Activated naive CD4-positive, alpha-beta T cell treated with anti-CD3 and anti-CD28 coated beads, Interleukin-2, amount 50 U/mL, for 72 hours (primary cell): ENCODE measurements at regions not wholly inside any gene's neighbourhood (a gene's known extent, or its start where the extent isn't known, plus 50 kb on each side); places are given as distances from the start of the nearest gene placed in this dataset.
A peak's percentile ranks its signal among the peaks of the same experiment; 100 is the strongest.
"Not testable (repeated sequence)": the region's sequence is repeated elsewhere in the genome, so short reads cannot be mapped to it uniquely, and the experiment has no call there.

Experiments
- ATAC-seq, 2 donors: fragments of 150-1000 bp; cut with Tn5 transposase; 2 replicates each; pipeline ENCODE4 v1.10.0; 2021; ENCODE audit warnings: mild to moderate bottlenecking in 2 of 2, moderate library complexity in 2 of 2
- DNase-seq, 2 donors: peaks; one replicate each; pipeline ENCODE4 v3.0.0; 2021 to 2022; ENCODE audit warnings: low spot score in 2 of 2
- H3K27ac Mint-ChIP-seq, 2 donors: one replicate each; pipeline ENCODE4 v1.8.0; 2022; ENCODE audit warnings: mild to moderate bottlenecking in 2 of 2, mixed read lengths in 2 of 2
- H3K36me3 Mint-ChIP-seq, 2 donors: one replicate each; pipeline ENCODE4 v1.8.0; 2022; ENCODE audit warnings: mixed read lengths in 2 of 2
- H3K9me3 Mint-ChIP-seq, 2 donors: one replicate each; pipeline ENCODE4 v1.8.0; 2022; ENCODE audit warnings: mixed read lengths in 2 of 2

GRCh38 chr1:148388260-148389026 lies 94.7 kb downstream of the PPIAL4G start:
- DNase-seq (peak; percentile 82 to 94), ATAC-seq (peak; percentile 82 to 93)
- Mint-ChIP-seq H3K9me3 (peaks cover 0 to 5% of the 10 kb centered on the region in 2 donors), H3K27ac (peak overlapping the region; percentile 97 to 100), H3K36me3 (no peaks in the 10 kb centered on the region)

- not testable (repeated sequence) for H3K9me3 Mint-ChIP-seq, H3K36me3 Mint-ChIP-seq
- peak in 1 of 2 donors; percentile 22 for DNase-seq
- peak in 1 of 2 donors; percentile 12 for ATAC-seq
- peak overlapping the region; percentile 97 to 100 for H3K27ac Mint-ChIP-seq
These were observed 95.2 kb downstream of the PPIAL4G start for GRCh38 chr1:148387949-148388259.

GRCh38 chr1:148387122-148387948 lies 95.8 kb downstream of the PPIAL4G start:
- peak overlapping the region; percentile 91 to 97 for H3K27ac Mint-ChIP-seq
- ATAC-seq, H3K9me3 Mint-ChIP-seq, DNase-seq, H3K36me3 Mint-ChIP-seq: not testable (repeated sequence)

- Mint-ChIP-seq H3K27ac (no peak overlapping the region), H3K9me3 (peaks cover 0 to 5% of the 10 kb centered on the region in 2 donors), H3K36me3 (no peaks in the 10 kb centered on the region)
- DNase-seq (no peak), ATAC-seq (no peak)
These were observed 96.5 kb downstream of the PPIAL4G start for GRCh38 chr1:148386617-148387016.

- not testable (repeated sequence) for DNase-seq, H3K36me3 Mint-ChIP-seq, ATAC-seq, H3K9me3 Mint-ChIP-seq
- peak overlapping the region in 1 of 2 donors; percentile 21 for H3K27ac Mint-ChIP-seq
These were observed 97.1 kb downstream of the PPIAL4G start for GRCh38 chr1:148386031-148386398.

- DNase-seq (no peak), ATAC-seq (no peak)
- H3K36me3 Mint-ChIP-seq = no peaks in the 10 kb centered on the region
- H3K27ac Mint-ChIP-seq = peak overlapping the region in 1 of 2 donors; percentile 21
- peaks cover 0 to 5% of the 10 kb centered on the region in 2 donors for H3K9me3 Mint-ChIP-seq
These were observed 97.6 kb downstream of the PPIAL4G start for GRCh38 chr1:148385371-148386030.

GRCh38 chr1:148383966-148384365 lies 99.1 kb downstream of the PPIAL4G start:
- no peaks in the 10 kb centered on the region for H3K36me3 Mint-ChIP-seq
- no peak overlapping the region for H3K27ac Mint-ChIP-seq
- DNase-seq (no peak), ATAC-seq (no peak)
- H3K9me3 Mint-ChIP-seq = no peaks in the 10 kb centered on the region

- Mint-ChIP-seq H3K36me3 (no peaks in the 10 kb centered on the region), H3K27ac (no peak overlapping the region), H3K9me3 (no peaks in the 10 kb centered on the region)
- DNase-seq (no peak), ATAC-seq (no peak)
These were observed 103.4 kb downstream of the PPIAL4G start for GRCh38 chr1:148379697-148380096.

- DNase-seq (no peak), ATAC-seq (no peak)
- Mint-ChIP-seq H3K27ac (no peak overlapping the region), H3K9me3 (no peaks in the 10 kb centered on the region), H3K36me3 (no peaks in the 10 kb centered on the region)
These were observed 104.0 kb downstream of the PPIAL4G start for GRCh38 chr1:148379170-148379500.

- not testable (repeated sequence) for ATAC-seq, H3K9me3 Mint-ChIP-seq, H3K27ac Mint-ChIP-seq, H3K36me3 Mint-ChIP-seq, DNase-seq
These were observed 105.1 kb downstream of the PPIAL4G start for GRCh38 chr1:148377992-148378391.

GRCh38 chr1:148377045-148377444 lies 106.1 kb downstream of the PPIAL4G start:
- not testable (repeated sequence) for H3K27ac Mint-ChIP-seq

GRCh38 chr1:148374101-148374500 lies 109.0 kb downstream of the PPIAL4G start:
- H3K27ac Mint-ChIP-seq = peak overlapping the region in 1 of 2 donors; percentile 91
- DNase-seq (no peak), ATAC-seq (no peak)
- H3K36me3 Mint-ChIP-seq = no peaks in the 10 kb centered on the region
- no peaks in the 10 kb centered on the region for H3K9me3 Mint-ChIP-seq

More at GRCh38 chr1:148377045-148377444, 106.1 kb downstream of the PPIAL4G start:
- H3K9me3 Mint-ChIP-seq, DNase-seq, ATAC-seq, H3K36me3 Mint-ChIP-seq: not testable (repeated sequence)

- DNase-seq (peak in 1 of 2 donors; percentile 14), ATAC-seq (peak; percentile 8 to 20)
- Mint-ChIP-seq H3K27ac (peak overlapping the region; percentile 91 to 95), H3K36me3 (no peaks in the 10 kb centered on the region), H3K9me3 (no peaks in the 10 kb centered on the region)
These were observed 109.7 kb downstream of the PPIAL4G start for GRCh38 chr1:148373192-148373925.

GRCh38 chr1:148372731-148373130 lies 110.4 kb downstream of the PPIAL4G start:
- DNase-seq (peak in 1 of 2 donors; percentile 27), ATAC-seq (peak; percentile 71 to 79)
- Mint-ChIP-seq H3K9me3 (no peaks in the 10 kb centered on the region), H3K36me3 (no peaks in the 10 kb centered on the region), H3K27ac (peak overlapping the region; percentile 91 to 95)

- not testable (repeated sequence) for H3K36me3 Mint-ChIP-seq, H3K9me3 Mint-ChIP-seq, DNase-seq
- peak overlapping the region; percentile 91 to 95 for H3K27ac Mint-ChIP-seq
- peak; percentile 4 to 31 for ATAC-seq
These were observed 110.9 kb downstream of the PPIAL4G start for GRCh38 chr1:148372051-148372726.

- peak; percentile 84 to 88 for ATAC-seq
- H3K9me3 Mint-ChIP-seq = not testable (repeated sequence)
These were observed 111.5 kb downstream of the PPIAL4G start for GRCh38 chr1:148371551-148371994.

More at GRCh38 chr1:148371551-148371994, 111.5 kb downstream of the PPIAL4G start:
- H3K27ac Mint-ChIP-seq = peak overlapping the region; percentile 61 to 91
- peak; percentile 66 to 78 for DNase-seq
- H3K36me3 Mint-ChIP-seq = not testable (repeated sequence)
